HFF-Myc (cell line): ENCODE measurements at regions not wholly inside any gene's neighbourhood (a gene's known extent, or its start where the extent isn't known, plus 50 kb on each side); places are given as distances from the start of the nearest gene placed in this dataset.

Source experiments
- DNase-seq: peaks from one replicate; pipeline ENCODE4 v3.0.0-alpha.2; 2011; ENCODE audit warnings: low read depth; ENCODE audit errors: extremely low read depth
- H3K4me3 ChIP-seq: replicated peaks from 2 replicates; pipeline ENCODE4 v1.5.1; 2011; ENCODE audit warnings: low read depth, mild to moderate bottlenecking, control low read depth, low read length
- CTCF ChIP-seq: IDR thresholded peaks from 2 replicates; pipeline ENCODE4 v1.5.1; 2012; ENCODE audit warnings: mild to moderate bottlenecking, low read depth, low read length, control low read depth; ENCODE audit errors: missing control alignments

DNA sequence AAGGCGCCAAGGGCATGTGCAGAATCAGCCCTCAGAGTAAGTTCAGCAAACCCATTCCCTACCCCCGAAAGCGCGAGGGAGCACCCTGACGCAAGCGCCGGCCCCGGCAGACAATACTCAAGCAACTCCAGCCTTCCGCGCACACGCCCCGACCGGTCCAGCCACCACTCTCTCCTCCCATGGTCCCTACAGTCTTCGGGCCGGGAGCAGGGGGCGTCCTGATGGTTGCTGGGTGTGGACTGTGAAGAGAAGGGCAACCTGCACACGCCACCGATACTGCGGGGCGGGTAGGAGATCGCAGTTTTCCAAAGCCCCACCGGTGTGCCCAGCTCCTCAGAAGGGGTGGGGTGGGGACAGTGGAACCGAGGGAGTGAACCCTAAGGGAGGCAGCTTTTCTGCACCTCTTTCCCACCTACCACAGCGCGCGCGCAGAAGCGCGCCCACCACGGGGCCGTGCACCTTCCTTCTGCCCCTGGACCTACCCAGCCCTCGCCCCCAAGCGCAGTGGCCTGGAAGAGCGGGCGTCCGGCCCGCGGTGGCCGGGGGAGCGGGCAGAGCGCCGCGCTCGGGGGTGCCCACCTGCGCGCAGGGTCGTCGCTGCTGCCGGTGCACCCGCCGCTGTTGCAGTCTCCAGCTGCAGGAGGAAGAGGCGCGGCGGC is 650.2 kb upstream of the DIPK2B start:
- TF ChIP-seq CTCF: no peak
- peak overlapping the region; percentile 61 for H3K4me3 ChIP-seq
- DNase-seq: no peak

DNA sequence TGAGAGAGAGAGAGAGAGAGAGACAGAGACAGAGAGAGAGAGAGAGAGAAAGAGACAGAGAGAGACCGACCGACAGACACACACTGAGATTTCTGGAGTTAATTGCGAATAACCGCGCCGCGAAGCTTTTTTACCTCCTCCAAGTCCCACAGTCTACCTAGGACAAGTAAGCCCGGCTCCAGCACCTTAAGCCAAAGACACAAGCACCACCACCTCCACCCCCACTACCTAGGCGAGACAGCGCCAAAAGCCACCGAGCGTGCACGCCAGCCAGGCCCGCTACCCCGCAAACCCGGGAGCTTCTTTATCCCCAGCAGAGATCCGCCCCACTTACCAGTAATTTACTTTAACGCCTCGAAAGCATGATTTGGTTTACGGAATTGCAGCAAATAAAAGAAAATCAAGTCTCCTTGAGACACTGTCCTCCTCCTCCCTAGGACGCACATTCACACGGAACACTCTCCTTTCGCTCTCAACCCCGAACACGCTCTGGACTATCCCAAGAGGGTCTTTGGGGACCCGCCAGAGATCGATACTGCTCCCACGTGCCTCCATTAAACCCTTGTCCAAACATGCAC is 649.6 kb upstream of the DIPK2B start:
- H3K4me3 ChIP-seq: peak overlapping the region; percentile 61
- no peak for DNase-seq
- TF ChIP-seq CTCF: no peak

DNA sequence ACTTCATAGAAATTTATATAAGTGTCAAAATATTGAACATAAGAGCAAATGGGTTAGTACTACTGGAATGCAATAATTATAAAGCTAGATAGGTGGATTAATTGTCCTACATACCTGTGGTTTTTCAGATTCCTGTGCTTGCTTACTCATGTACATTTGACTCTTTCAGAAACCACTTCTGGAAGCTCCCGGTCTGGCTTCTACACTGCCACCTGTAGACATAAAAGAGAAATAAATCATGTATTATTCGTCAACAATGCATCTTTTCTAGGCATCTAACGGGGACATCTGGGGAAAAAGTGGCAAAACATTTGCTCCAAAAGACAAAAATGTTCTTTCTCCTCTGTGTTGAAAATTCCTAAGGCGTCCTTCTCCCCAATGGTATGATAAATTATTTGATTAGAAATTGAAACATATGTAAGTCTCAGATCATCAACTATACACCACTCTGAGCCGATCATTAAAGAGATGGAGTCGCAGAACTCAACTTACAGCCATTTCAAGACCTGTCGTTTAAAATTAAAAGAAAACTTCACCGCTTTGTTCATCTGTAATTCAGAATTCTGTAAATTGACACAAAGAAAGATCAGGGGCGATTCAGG is 648.7 kb upstream of the DIPK2B start:
- DNase-seq: peak; percentile 50
- peak overlapping the region; percentile 61 for H3K4me3 ChIP-seq
- TF ChIP-seq CTCF: peak; percentile 27

DNA sequence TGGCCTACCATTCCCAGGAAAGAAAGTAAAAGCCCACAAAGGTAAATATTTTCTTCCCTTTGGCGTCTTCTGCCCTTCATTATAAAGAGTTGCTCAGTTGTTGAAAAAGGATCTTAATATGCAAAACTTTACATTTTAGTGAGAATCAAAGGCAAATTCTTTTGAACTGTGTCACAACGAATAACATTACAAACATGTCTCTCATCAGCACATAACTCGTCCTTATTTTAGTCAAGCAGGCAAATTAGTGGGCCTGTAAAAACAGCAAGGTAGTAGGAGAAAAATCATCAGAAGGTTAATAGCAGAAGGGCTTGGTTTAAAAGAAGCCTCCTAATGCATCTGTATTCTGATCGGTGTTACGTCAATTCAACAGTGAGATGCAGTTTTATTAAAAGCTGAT is 647.3 kb upstream of the DIPK2B start:
- peak overlapping the region; percentile 22 for H3K4me3 ChIP-seq
- no peak for DNase-seq
- TF ChIP-seq CTCF: no peak

- TF ChIP-seq CTCF: no peak
- DNase-seq: no peak
- no peak overlapping the region for H3K4me3 ChIP-seq
Observed at GRCh38 chrX:45846328-45846727, 645.7 kb upstream of the DIPK2B start.

- TF ChIP-seq CTCF: no peak
- H3K4me3 ChIP-seq: no peak overlapping the region
- DNase-seq: no peak
Observed at GRCh38 chrX:45845142-45845541, 644.5 kb upstream of the DIPK2B start.
